Ishikawa (cell line): ENCODE measurements at regions not wholly inside any gene's neighbourhood (a gene's known extent, or its start where the extent isn't known, plus 50 kb on each side); places are given as distances from the start of the nearest gene placed in this dataset.

ENCODE experiments used
- CEBPB ChIP-seq: IDR thresholded peaks from 2 replicates; pipeline ENCODE4 v1.6.1; 2012
- EGR1 ChIP-seq: IDR thresholded peaks from 2 replicates; pipeline ENCODE4 v1.6.1; 2012
- EP300 ChIP-seq: IDR thresholded peaks from 2 replicates; pipeline ENCODE4 v1.6.1; 2012; ENCODE audit warnings: borderline replicate concordance
- NFIC ChIP-seq: IDR thresholded peaks from 2 replicates; pipeline ENCODE4 v1.6.1; 2012
- RAD21 ChIP-seq: IDR thresholded peaks from 2 replicates; pipeline ENCODE4 v1.6.1; 2012; ENCODE audit warnings: low read depth
- TAF1 ChIP-seq: IDR thresholded peaks from 2 replicates; pipeline ENCODE4 v1.6.1; 2012; ENCODE audit warnings: low read depth, mild to moderate bottlenecking
- TEAD4 ChIP-seq: IDR thresholded peaks from 2 replicates; pipeline ENCODE4 v1.6.1; 2012
- YY1 ChIP-seq: IDR thresholded peaks from 2 replicates; pipeline ENCODE4 v1.6.1; 2012; ENCODE audit warnings: low read depth
- ZBTB7A ChIP-seq: IDR thresholded peaks from 2 replicates; pipeline ENCODE4 v1.6.1; 2012; ENCODE audit warnings: low read depth
- TF ChIP-seq, protein P1 (sequence below): IDR thresholded peaks from 2 replicates; pipeline ENCODE4 v1.6.1; 2012
- TF ChIP-seq, protein P2 (sequence below): IDR thresholded peaks from 2 replicates; pipeline ENCODE4 v1.6.1; 2012
- TF ChIP-seq, protein P3 (sequence below): IDR thresholded peaks from 2 replicates; pipeline ENCODE4 v1.6.1; 2012; ENCODE audit warnings: low read depth, mild to moderate bottlenecking

DNA sequence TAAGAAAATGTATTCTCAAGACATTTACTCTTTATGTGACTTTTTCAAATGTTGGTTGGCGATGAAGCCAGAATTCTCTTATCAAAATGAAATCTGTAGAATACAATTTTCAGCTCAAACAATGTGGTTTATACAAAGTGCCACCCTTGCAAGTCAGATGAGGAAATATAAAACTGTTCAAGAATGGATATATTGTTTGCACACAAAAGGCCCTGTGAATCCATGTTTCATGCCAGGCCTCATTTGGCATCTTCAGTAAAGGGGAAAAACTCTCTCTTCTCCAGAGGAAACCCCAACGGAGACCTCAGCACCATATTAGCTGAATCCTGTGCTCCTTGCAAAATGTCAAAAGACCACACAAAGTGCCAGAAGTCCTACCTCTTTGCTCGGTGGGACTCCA, 310.4 kb downstream of the RRAGC start:
- TF ChIP-seq, protein P1, sequence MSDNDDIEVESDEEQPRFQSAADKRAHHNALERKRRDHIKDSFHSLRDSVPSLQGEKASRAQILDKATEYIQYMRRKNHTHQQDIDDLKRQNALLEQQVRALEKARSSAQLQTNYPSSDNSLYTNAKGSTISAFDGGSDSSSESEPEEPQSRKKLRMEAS = no peak
- TF ChIP-seq NFIC = no peak
- TF ChIP-seq CEBPB = no peak
- no peak for TF ChIP-seq EP300
- TF ChIP-seq, protein P2, sequence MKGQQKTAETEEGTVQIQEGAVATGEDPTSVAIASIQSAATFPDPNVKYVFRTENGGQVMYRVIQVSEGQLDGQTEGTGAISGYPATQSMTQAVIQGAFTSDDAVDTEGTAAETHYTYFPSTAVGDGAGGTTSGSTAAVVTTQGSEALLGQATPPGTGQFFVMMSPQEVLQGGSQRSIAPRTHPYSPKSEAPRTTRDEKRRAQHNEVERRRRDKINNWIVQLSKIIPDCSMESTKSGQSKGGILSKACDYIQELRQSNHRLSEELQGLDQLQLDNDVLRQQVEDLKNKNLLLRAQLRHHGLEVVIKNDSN = no peak
- TF ChIP-seq TAF1 = no peak
- TF ChIP-seq, protein P3, sequence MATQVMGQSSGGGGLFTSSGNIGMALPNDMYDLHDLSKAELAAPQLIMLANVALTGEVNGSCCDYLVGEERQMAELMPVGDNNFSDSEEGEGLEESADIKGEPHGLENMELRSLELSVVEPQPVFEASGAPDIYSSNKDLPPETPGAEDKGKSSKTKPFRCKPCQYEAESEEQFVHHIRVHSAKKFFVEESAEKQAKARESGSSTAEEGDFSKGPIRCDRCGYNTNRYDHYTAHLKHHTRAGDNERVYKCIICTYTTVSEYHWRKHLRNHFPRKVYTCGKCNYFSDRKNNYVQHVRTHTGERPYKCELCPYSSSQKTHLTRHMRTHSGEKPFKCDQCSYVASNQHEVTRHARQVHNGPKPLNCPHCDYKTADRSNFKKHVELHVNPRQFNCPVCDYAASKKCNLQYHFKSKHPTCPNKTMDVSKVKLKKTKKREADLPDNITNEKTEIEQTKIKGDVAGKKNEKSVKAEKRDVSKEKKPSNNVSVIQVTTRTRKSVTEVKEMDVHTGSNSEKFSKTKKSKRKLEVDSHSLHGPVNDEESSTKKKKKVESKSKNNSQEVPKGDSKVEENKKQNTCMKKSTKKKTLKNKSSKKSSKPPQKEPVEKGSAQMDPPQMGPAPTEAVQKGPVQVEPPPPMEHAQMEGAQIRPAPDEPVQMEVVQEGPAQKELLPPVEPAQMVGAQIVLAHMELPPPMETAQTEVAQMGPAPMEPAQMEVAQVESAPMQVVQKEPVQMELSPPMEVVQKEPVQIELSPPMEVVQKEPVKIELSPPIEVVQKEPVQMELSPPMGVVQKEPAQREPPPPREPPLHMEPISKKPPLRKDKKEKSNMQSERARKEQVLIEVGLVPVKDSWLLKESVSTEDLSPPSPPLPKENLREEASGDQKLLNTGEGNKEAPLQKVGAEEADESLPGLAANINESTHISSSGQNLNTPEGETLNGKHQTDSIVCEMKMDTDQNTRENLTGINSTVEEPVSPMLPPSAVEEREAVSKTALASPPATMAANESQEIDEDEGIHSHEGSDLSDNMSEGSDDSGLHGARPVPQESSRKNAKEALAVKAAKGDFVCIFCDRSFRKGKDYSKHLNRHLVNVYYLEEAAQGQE = no peak
- no peak for TF ChIP-seq RAD21
- no peak for TF ChIP-seq EGR1
- no peak for TF ChIP-seq ZBTB7A
- TF ChIP-seq TEAD4 = no peak
- no peak for TF ChIP-seq YY1
